ENCODE measurements at regions not wholly inside any gene's neighbourhood (a gene's known extent, or its start where the extent isn't known, plus 50 kb on each side); places are given as distances from the start of the nearest gene placed in this dataset.

DNA sequence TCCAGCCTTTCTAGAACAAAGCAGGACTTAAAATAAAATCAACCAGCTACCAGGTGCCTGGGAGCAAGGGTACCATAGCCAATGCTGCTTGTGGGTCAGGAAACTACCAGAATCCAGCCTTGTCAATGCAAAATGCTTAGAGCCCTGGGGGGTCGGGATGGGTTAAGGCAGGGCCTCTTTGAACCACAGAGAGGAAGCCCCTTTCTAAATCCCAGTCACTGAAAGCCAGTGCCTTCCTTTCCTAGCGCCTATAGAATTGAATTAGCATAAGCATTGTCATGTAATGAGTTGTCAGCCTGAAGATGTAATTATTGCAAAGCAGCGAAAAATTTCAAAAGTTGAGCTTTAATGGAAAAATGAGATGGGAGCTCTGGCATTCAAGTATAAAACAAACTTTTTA is 176.6 kb upstream of the DAB1 start:
- ATAC-seq (ENCODE audit: low read depth) (no peak), DNase-seq (ENCODE audit: low spot score) (no peak)
- H3K9me3 ChIP-seq (ENCODE audit: severe bottlenecking) = no peaks in the 10 kb centered on the region
- TF ChIP-seq, protein P1, sequence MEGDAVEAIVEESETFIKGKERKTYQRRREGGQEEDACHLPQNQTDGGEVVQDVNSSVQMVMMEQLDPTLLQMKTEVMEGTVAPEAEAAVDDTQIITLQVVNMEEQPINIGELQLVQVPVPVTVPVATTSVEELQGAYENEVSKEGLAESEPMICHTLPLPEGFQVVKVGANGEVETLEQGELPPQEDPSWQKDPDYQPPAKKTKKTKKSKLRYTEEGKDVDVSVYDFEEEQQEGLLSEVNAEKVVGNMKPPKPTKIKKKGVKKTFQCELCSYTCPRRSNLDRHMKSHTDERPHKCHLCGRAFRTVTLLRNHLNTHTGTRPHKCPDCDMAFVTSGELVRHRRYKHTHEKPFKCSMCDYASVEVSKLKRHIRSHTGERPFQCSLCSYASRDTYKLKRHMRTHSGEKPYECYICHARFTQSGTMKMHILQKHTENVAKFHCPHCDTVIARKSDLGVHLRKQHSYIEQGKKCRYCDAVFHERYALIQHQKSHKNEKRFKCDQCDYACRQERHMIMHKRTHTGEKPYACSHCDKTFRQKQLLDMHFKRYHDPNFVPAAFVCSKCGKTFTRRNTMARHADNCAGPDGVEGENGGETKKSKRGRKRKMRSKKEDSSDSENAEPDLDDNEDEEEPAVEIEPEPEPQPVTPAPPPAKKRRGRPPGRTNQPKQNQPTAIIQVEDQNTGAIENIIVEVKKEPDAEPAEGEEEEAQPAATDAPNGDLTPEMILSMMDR (IDR thresholded peaks at IDR 0.05; ENCODE audit: poor library complexity, severe bottlenecking) = no peak
- no peaks in the 10 kb centered on the region for H3K4me1 ChIP-seq (ENCODE audit: insufficient read depth, poor library complexity, severe bottlenecking)
- no peak overlapping the region for H3K27ac ChIP-seq (ENCODE audit: poor library complexity, severe bottlenecking)
- no peaks in the 10 kb centered on the region for H3K36me3 ChIP-seq (ENCODE audit: low read depth)
- H3K27me3 ChIP-seq (ENCODE audit: insufficient read depth, poor library complexity, severe bottlenecking) = no peaks in the 10 kb centered on the region
- H3K4me3 ChIP-seq (ENCODE audit: severe bottlenecking) = no peak overlapping the region

GRCh38 chr1:57599236-57599994 is 175.6 kb upstream of the DAB1 start:
- ATAC-seq (ENCODE audit: low read depth) (no peak), DNase-seq (ENCODE audit: low spot score) (no peak)
- no peaks in the 10 kb centered on the region for H3K27me3 ChIP-seq (ENCODE audit: insufficient read depth, poor library complexity, severe bottlenecking)
- H3K27ac ChIP-seq (ENCODE audit: poor library complexity, severe bottlenecking) = no peak overlapping the region
- TF ChIP-seq, protein P1 (IDR thresholded peaks at IDR 0.05; ENCODE audit: poor library complexity, severe bottlenecking) = no peak
- H3K9me3 ChIP-seq (ENCODE audit: severe bottlenecking) = no peaks in the 10 kb centered on the region
- no peaks in the 10 kb centered on the region for H3K4me1 ChIP-seq (ENCODE audit: insufficient read depth, poor library complexity, severe bottlenecking)
- H3K36me3 ChIP-seq (ENCODE audit: low read depth) = no peaks in the 10 kb centered on the region
- no peak overlapping the region for H3K4me3 ChIP-seq (ENCODE audit: severe bottlenecking)

GRCh38 chr1:57597036-57597435 is 173.2 kb upstream of the DAB1 start:
- no peaks in the 10 kb centered on the region for H3K4me1 ChIP-seq (ENCODE audit: insufficient read depth, poor library complexity, severe bottlenecking)
- TF ChIP-seq, protein P1 (IDR thresholded peaks at IDR 0.05; ENCODE audit: poor library complexity, severe bottlenecking) = no peak
- no peaks in the 10 kb centered on the region for H3K36me3 ChIP-seq (ENCODE audit: low read depth)
- no peak overlapping the region for H3K27ac ChIP-seq (ENCODE audit: poor library complexity, severe bottlenecking)
- ATAC-seq (ENCODE audit: low read depth) (no peak), DNase-seq (ENCODE audit: low spot score) (no peak)
- no peaks in the 10 kb centered on the region for H3K27me3 ChIP-seq (ENCODE audit: insufficient read depth, poor library complexity, severe bottlenecking)
- no peak overlapping the region for H3K4me3 ChIP-seq (ENCODE audit: severe bottlenecking)
- no peaks in the 10 kb centered on the region for H3K9me3 ChIP-seq (ENCODE audit: severe bottlenecking)

DNA sequence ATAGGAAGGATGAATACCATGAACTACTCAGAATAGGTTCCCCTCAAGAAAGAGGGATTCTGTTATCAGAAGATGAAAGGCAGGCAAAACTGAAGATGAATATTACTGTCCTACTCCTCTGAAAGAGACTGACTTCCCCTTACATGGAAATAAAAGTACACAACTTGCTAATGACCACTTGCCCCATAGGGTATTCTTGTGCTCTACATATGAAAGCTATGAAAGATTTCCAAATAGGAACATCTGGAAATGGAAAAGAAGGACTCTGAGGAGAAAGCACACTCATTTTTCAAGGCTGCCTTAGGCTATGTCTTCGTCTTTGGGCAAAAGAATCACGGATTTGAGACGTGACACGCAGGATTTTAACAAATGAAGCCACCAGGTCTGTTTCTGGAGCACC is 170.1 kb upstream of the DAB1 start:
- H3K27ac ChIP-seq (ENCODE audit: poor library complexity, severe bottlenecking) = no peak overlapping the region
- TF ChIP-seq, protein P1 (IDR thresholded peaks at IDR 0.05; ENCODE audit: poor library complexity, severe bottlenecking) = no peak
- no peak overlapping the region for H3K4me3 ChIP-seq (ENCODE audit: severe bottlenecking)
- no peaks in the 10 kb centered on the region for H3K27me3 ChIP-seq (ENCODE audit: insufficient read depth, poor library complexity, severe bottlenecking)
- DNase-seq (ENCODE audit: low spot score) = no peak
- no peaks in the 10 kb centered on the region for H3K9me3 ChIP-seq (ENCODE audit: severe bottlenecking)
- H3K36me3 ChIP-seq (ENCODE audit: low read depth) = no peaks in the 10 kb centered on the region
- no peak for ATAC-seq (ENCODE audit: low read depth)
- H3K4me1 ChIP-seq (ENCODE audit: insufficient read depth, poor library complexity, severe bottlenecking) = no peaks in the 10 kb centered on the region

- Histone ChIP-seq H3K4me3 (ENCODE audit: severe bottlenecking) (no peak overlapping the region), H3K36me3 (ENCODE audit: low read depth) (no peaks in the 10 kb centered on the region), H3K4me1 (ENCODE audit: insufficient read depth, poor library complexity, severe bottlenecking) (no peaks in the 10 kb centered on the region), H3K9me3 (ENCODE audit: severe bottlenecking) (no peaks in the 10 kb centered on the region), H3K27me3 (ENCODE audit: insufficient read depth, poor library complexity, severe bottlenecking) (no peaks in the 10 kb centered on the region), H3K27ac (ENCODE audit: poor library complexity, severe bottlenecking) (no peak overlapping the region)
- DNase-seq (ENCODE audit: low spot score) = no peak
- TF ChIP-seq, protein P1 (IDR thresholded peaks at IDR 0.05; ENCODE audit: poor library complexity, severe bottlenecking) = no peak
- peak; percentile 74 for ATAC-seq (ENCODE audit: low read depth)
These were observed 168.0 kb upstream of the DAB1 start for GRCh38 chr1:57591842-57592241.
